ENCODE measurements at regions not wholly inside any gene's neighbourhood (a gene's known extent, or its start where the extent isn't known, plus 50 kb on each side); places are given as distances from the start of the nearest gene placed in this dataset.

GRCh38 chr1:212177542-212177941 is 107.7 kb upstream of the PPP2R5A start:
- H3K4me3 Mint-ChIP-seq, result no peak overlapping the region
- H3K27ac ChIP-seq (ENCODE audit: low read length), result no peak overlapping the region
- intact Hi-C loops (cut with micrococcal nuclease), result no loop called here
- no peaks in the 10 kb centered on the region for H3K4me1 ChIP-seq (ENCODE audit: control insufficient read depth, insufficient read depth, low read length)
- H3K27me3 ChIP-seq (ENCODE audit: control insufficient read depth, insufficient read depth, low read length), result no peaks in the 10 kb centered on the region
- TF ChIP-seq CTCF (IDR thresholded peaks at IDR 0.05), result no peak
- no peak overlapping the region for H3K4me3 ChIP-seq (ENCODE audit: low read length)
- DNase-seq (no peak), ATAC-seq (no peak)
- no peaks in the 10 kb centered on the region for H3K36me3 Mint-ChIP-seq
- no peaks in the 10 kb centered on the region for H3K9me3 Mint-ChIP-seq
- H3K27me3 Mint-ChIP-seq (ENCODE audit: low read depth in 2 of 2), result no peaks in the 10 kb centered on the region
- H3K4me1 Mint-ChIP-seq, result no peaks in the 10 kb centered on the region
- WGBS (ENCODE audit: insufficient coverage), result 100% methylated on average over 2 of the region's 2 CpGs
- no peaks in the 10 kb centered on the region for H3K36me3 ChIP-seq (ENCODE audit: control insufficient read depth, insufficient read depth, low read length)
- no peaks in the 10 kb centered on the region for H3K9me3 ChIP-seq (ENCODE audit: control insufficient read depth, insufficient read depth, low read length)
- H3K27ac Mint-ChIP-seq, result no peak overlapping the region

GRCh38 chr1:212178851-212179250 is 106.4 kb upstream of the PPP2R5A start:
- H3K36me3 ChIP-seq (ENCODE audit: control insufficient read depth, insufficient read depth, low read length), result no peaks in the 10 kb centered on the region
- no peaks in the 10 kb centered on the region for H3K36me3 Mint-ChIP-seq
- no peak for TF ChIP-seq CTCF (IDR thresholded peaks at IDR 0.05)
- H3K4me1 ChIP-seq (ENCODE audit: control insufficient read depth, insufficient read depth, low read length), result no peaks in the 10 kb centered on the region
- no peaks in the 10 kb centered on the region for H3K27me3 Mint-ChIP-seq (ENCODE audit: low read depth in 2 of 2)
- H3K9me3 ChIP-seq (ENCODE audit: control insufficient read depth, insufficient read depth, low read length), result no peaks in the 10 kb centered on the region
- ATAC-seq, result no peak
- no peak for DNase-seq
- intact Hi-C loops (cut with micrococcal nuclease), result no loop called here
- H3K27ac Mint-ChIP-seq, result no peak overlapping the region
- no peak overlapping the region for H3K27ac ChIP-seq (ENCODE audit: low read length)
- H3K4me1 Mint-ChIP-seq, result no peaks in the 10 kb centered on the region
- H3K27me3 ChIP-seq (ENCODE audit: control insufficient read depth, insufficient read depth, low read length), result no peaks in the 10 kb centered on the region
- no peak overlapping the region for H3K4me3 Mint-ChIP-seq
- H3K4me3 ChIP-seq (ENCODE audit: low read length), result no peak overlapping the region
- no peaks in the 10 kb centered on the region for H3K9me3 Mint-ChIP-seq
- WGBS (ENCODE audit: insufficient coverage), result 72% methylated on average over 1 of the region's 2 CpGs

GRCh38 chr1:212179394-212180076 is 105.7 kb upstream of the PPP2R5A start:
- no peaks in the 10 kb centered on the region for H3K27me3 ChIP-seq (ENCODE audit: control insufficient read depth, insufficient read depth, low read length)
- H3K27me3 Mint-ChIP-seq (ENCODE audit: low read depth in 2 of 2), result no peaks in the 10 kb centered on the region
- intact Hi-C loops (cut with micrococcal nuclease), result no loop called here
- 98% methylated on average over 2 of the region's 2 CpGs for WGBS (ENCODE audit: insufficient coverage)
- no peaks in the 10 kb centered on the region for H3K9me3 ChIP-seq (ENCODE audit: control insufficient read depth, insufficient read depth, low read length)
- no peak for DNase-seq
- no peaks in the 10 kb centered on the region for H3K4me1 ChIP-seq (ENCODE audit: control insufficient read depth, insufficient read depth, low read length)
- TF ChIP-seq CTCF (IDR thresholded peaks at IDR 0.05), result no peak
- no peak overlapping the region for H3K27ac ChIP-seq (ENCODE audit: low read length)
- no peak overlapping the region for H3K4me3 ChIP-seq (ENCODE audit: low read length)
- H3K4me1 Mint-ChIP-seq, result no peaks in the 10 kb centered on the region
- no peaks in the 10 kb centered on the region for H3K36me3 ChIP-seq (ENCODE audit: control insufficient read depth, insufficient read depth, low read length)
- H3K9me3 Mint-ChIP-seq, result no peaks in the 10 kb centered on the region
- H3K36me3 Mint-ChIP-seq, result no peaks in the 10 kb centered on the region
- H3K4me3 Mint-ChIP-seq, result no peak overlapping the region
- no peak overlapping the region for H3K27ac Mint-ChIP-seq
- no peak for ATAC-seq
